ENCODE measurements at regions not wholly inside any gene's neighbourhood (a gene's known extent, or its start where the extent isn't known, plus 50 kb on each side); places are given as distances from the start of the nearest gene placed in this dataset.

GRCh38 chr11:69416762-69417698 lies 64.4 kb upstream of the LINC01488 start:
- no peak for DNase-seq

- DNase-seq: no peak
These were observed 63.8 kb upstream of the LINC01488 start for GRCh38 chr11:69417699-69418085.

GRCh38 chr11:69418576-69419296 lies 62.7 kb upstream of the LINC01488 start:
- no peak for DNase-seq

- no peak for DNase-seq
These were observed 61.6 kb upstream of the LINC01488 start for GRCh38 chr11:69419662-69420395.

- no peak for DNase-seq
These were observed 58.8 kb upstream of the LINC01488 start for GRCh38 chr11:69422645-69423044.

- DNase-seq: no peak
These were observed 58.3 kb upstream of the LINC01488 start for GRCh38 chr11:69423181-69423580.

GRCh38 chr11:69423611-69424385 lies 57.7 kb upstream of the LINC01488 start:
- no peak for DNase-seq

- DNase-seq: no peak
These were observed 56.7 kb upstream of the LINC01488 start for GRCh38 chr11:69424748-69425147.

GRCh38 chr11:69425444-69425843 lies 56.0 kb upstream of the LINC01488 start:
- DNase-seq: no peak

GRCh38 chr11:69425895-69426544 lies 55.4 kb upstream of the LINC01488 start:
- DNase-seq: no peak

- no peak for DNase-seq
These were observed 54.1 kb upstream of the LINC01488 start for GRCh38 chr11:69427337-69427736.

GRCh38 chr11:69427906-69428880 lies 53.3 kb upstream of the LINC01488 start:
- DNase-seq: no peak

GRCh38 chr11:69429716-69430491 lies 51.6 kb upstream of the LINC01488 start:
- no peak for DNase-seq

GRCh38 chr11:69430566-69430965 lies 50.9 kb upstream of the LINC01488 start:
- no peak for DNase-seq

GRCh38 chr11:69431136-69431535 lies 50.3 kb upstream of the LINC01488 start:
- DNase-seq: no peak
